ENCODE measurements at regions not wholly inside any gene's neighbourhood (a gene's known extent, or its start where the extent isn't known, plus 50 kb on each side); places are given as distances from the start of the nearest gene placed in this dataset.

- dilution Hi-C loops (cut with MboI; ENCODE audit: extremely low pct_ligation_motif_present, low sequenced_read_pairs): no loop called here
- Histone ChIP-seq H4K20me1 (ENCODE audit: control insufficient read depth, extremely low read depth, insufficient read depth, low read length) (no peaks in the 10 kb centered on the region), H3K36me3 (ENCODE audit: control insufficient read depth in 2 of 2, extremely low read depth in 1 of 2, insufficient read depth in 2 of 2, low read length in 2 of 2) (no peaks in the 10 kb centered on the region), H3K9me1 (ENCODE audit: control insufficient read depth, extremely low read depth, insufficient read depth, low read length) (no peaks in the 10 kb centered on the region), H3K9me3 (ENCODE audit: control insufficient read depth, low read depth, low read length) (no peaks in the 10 kb centered on the region), H3K9ac (ENCODE audit: control insufficient read depth, extremely low read depth, insufficient read depth, low read length) (peak overlapping the region; percentile 70), H3K79me2 (ENCODE audit: control insufficient read depth, insufficient read depth, low read length) (no peaks in the 10 kb centered on the region), H3K4me3 (ENCODE audit: control insufficient read depth in 2 of 3, extremely low read depth in 1 of 3, insufficient read depth in 2 of 3, low read depth in 1 of 3, low read length in 3 of 3) (peak overlapping the region in 2 of 3 experiments; percentile 39 to 44), H3K27ac (ENCODE audit: control insufficient read depth, insufficient read depth, low read length) (peak overlapping the region; percentile 97), H2AFZ (ENCODE audit: control insufficient read depth, low read length) (peak overlapping the region; percentile 83), H3K27me3 (ENCODE audit: control insufficient read depth, extremely low read depth, insufficient read depth, low read length) (no peaks in the 10 kb centered on the region), H3K4me2 (ENCODE audit: control insufficient read depth, extremely low read depth, insufficient read depth, low read depth, low read length) (peak overlapping the region; percentile 93), H3K4me1 (ENCODE audit: control insufficient read depth, extremely low read depth, insufficient read depth, low read length) (peaks cover 46% of the 10 kb centered on the region)
- TF ChIP-seq CTCF (optimal IDR thresholded peaks at IDR 0.05 in 1 of 3, IDR thresholded peaks at IDR 0.05 in 1 of 3, conservative IDR thresholded peaks at IDR 0.05 in 1 of 3; ENCODE audit: extremely low read depth in 1 of 3, insufficient read depth in 2 of 3, low read length in 3 of 3): no peak
- no peak for TF ChIP-seq EZH2 (IDR thresholded peaks at IDR 0.05; ENCODE audit: low read length)
- DNase-seq (ENCODE audit: low read depth, low spot score) (no peak), FAIRE-seq (no peak)
These were observed 399.4 kb upstream of the TRIB2 start for GRCh38 chr2:12317286-12317685.

- TF ChIP-seq CTCF (optimal IDR thresholded peaks at IDR 0.05 in 1 of 3, IDR thresholded peaks at IDR 0.05 in 1 of 3, conservative IDR thresholded peaks at IDR 0.05 in 1 of 3; ENCODE audit: extremely low read depth in 1 of 3, insufficient read depth in 2 of 3, low read length in 3 of 3) (peak in 2 of 3 experiments; percentile 12 to 15), EZH2 (IDR thresholded peaks at IDR 0.05; ENCODE audit: low read length) (no peak)
- H3K4me1 ChIP-seq (ENCODE audit: control insufficient read depth, extremely low read depth, insufficient read depth, low read length): peaks cover 46% of the 10 kb centered on the region
- peak overlapping the region; percentile 83 for H2AFZ ChIP-seq (ENCODE audit: control insufficient read depth, low read length)
- peak overlapping the region; percentile 70 for H3K9ac ChIP-seq (ENCODE audit: control insufficient read depth, extremely low read depth, insufficient read depth, low read length)
- H3K4me2 ChIP-seq (ENCODE audit: control insufficient read depth, extremely low read depth, insufficient read depth, low read depth, low read length): peak overlapping the region; percentile 93
- no peaks in the 10 kb centered on the region for H3K9me3 ChIP-seq (ENCODE audit: control insufficient read depth, low read depth, low read length)
- H4K20me1 ChIP-seq (ENCODE audit: control insufficient read depth, extremely low read depth, insufficient read depth, low read length): no peaks in the 10 kb centered on the region
- dilution Hi-C loops (cut with MboI; ENCODE audit: extremely low pct_ligation_motif_present, low sequenced_read_pairs): no loop called here
- peak overlapping the region; percentile 97 for H3K27ac ChIP-seq (ENCODE audit: control insufficient read depth, insufficient read depth, low read length)
- no peaks in the 10 kb centered on the region for H3K27me3 ChIP-seq (ENCODE audit: control insufficient read depth, extremely low read depth, insufficient read depth, low read length)
- peak overlapping the region in 2 of 3 experiments; percentile 44 to 55 for H3K4me3 ChIP-seq (ENCODE audit: control insufficient read depth in 2 of 3, extremely low read depth in 1 of 3, insufficient read depth in 2 of 3, low read depth in 1 of 3, low read length in 3 of 3)
- no peaks in the 10 kb centered on the region for H3K79me2 ChIP-seq (ENCODE audit: control insufficient read depth, insufficient read depth, low read length)
- DNase-seq (ENCODE audit: low read depth, low spot score): peak; percentile 91
- H3K9me1 ChIP-seq (ENCODE audit: control insufficient read depth, extremely low read depth, insufficient read depth, low read length): no peaks in the 10 kb centered on the region
- peak; percentile 91 for FAIRE-seq
- H3K36me3 ChIP-seq (ENCODE audit: control insufficient read depth in 2 of 2, extremely low read depth in 1 of 2, insufficient read depth in 2 of 2, low read length in 2 of 2): no peaks in the 10 kb centered on the region
These were observed 398.8 kb upstream of the TRIB2 start for GRCh38 chr2:12317814-12318426.
